GM23248 (cell line): ENCODE measurements at regions not wholly inside any gene's neighbourhood (a gene's known extent, or its start where the extent isn't known, plus 50 kb on each side); places are given as distances from the start of the nearest gene placed in this dataset.

Experiments used
- DNase-seq: peaks from one replicate; pipeline ENCODE4 v3.0.0-alpha.2; 2015
- H2AFZ ChIP-seq: fragments of 200-600 bp; sonication (generic); 2 replicates; pipeline ENCODE4 v1.6.1; 2016; ENCODE audit warnings: antibody characterized with exemption
- H3F3A ChIP-seq: fragments of 200-600 bp; sonication (generic); 2 replicates; pipeline ENCODE4 v1.6.1; 2016; ENCODE audit warnings: mild to moderate bottlenecking, antibody characterized with exemption, mixed run types; ENCODE audit not compliant: insufficient read depth
- H3K27ac ChIP-seq: fragments of 200-600 bp; sonication (generic); 2 replicates; pipeline ENCODE4 v1.5.1; 2016; ENCODE audit warnings: mild to moderate bottlenecking
- H3K27me3 ChIP-seq: fragments of 200-600 bp; sonication (generic); replicated peaks from 2 replicates; pipeline ENCODE4 v1.6.1; 2016; ENCODE audit warnings: mild to moderate bottlenecking; ENCODE audit not compliant: insufficient read depth
- H3K36me3 ChIP-seq: fragments of 200-600 bp; sonication (generic); 2 replicates; pipeline ENCODE4 v1.6.1; 2016; ENCODE audit warnings: low read depth, mild to moderate bottlenecking
- H3K4me1 ChIP-seq: fragments of 200-600 bp; sonication (generic); 2 replicates; pipeline ENCODE4 v1.6.1; 2016; ENCODE audit warnings: mild to moderate bottlenecking; ENCODE audit not compliant: insufficient read depth
- H3K4me2 ChIP-seq: fragments of 200-600 bp; sonication (generic); one replicate; pipeline ENCODE4 v1.6.1; 2016; ENCODE audit warnings: mild to moderate bottlenecking; ENCODE audit not compliant: unreplicated experiment
- H3K4me3 ChIP-seq: fragments of 200-600 bp; sonication (generic); 2 replicates; pipeline ENCODE4 v1.5.1; 2016; ENCODE audit warnings: mild to moderate bottlenecking
- H3K79me2 ChIP-seq: fragments of 200-600 bp; sonication (generic); 2 replicates; pipeline ENCODE4 v1.6.1; 2016; ENCODE audit warnings: mild to moderate bottlenecking; ENCODE audit not compliant: insufficient read depth
- H3K9ac ChIP-seq: fragments of 200-600 bp; sonication (generic); 2 replicates; pipeline ENCODE4 v1.6.1; 2016; ENCODE audit warnings: mild to moderate bottlenecking
- H3K9me2 ChIP-seq: fragments of 200-600 bp; sonication (generic); 2 replicates; pipeline ENCODE4 v1.6.1; 2016; ENCODE audit warnings: mixed run types, mild to moderate bottlenecking, moderate library complexity; ENCODE audit not compliant: insufficient read depth
- H3K9me3 ChIP-seq: fragments of 200-600 bp; sonication (generic); one replicate; pipeline ENCODE4 v1.6.1; 2017; ENCODE audit warnings: low read depth
- H4K20me1 ChIP-seq: fragments of 200-600 bp; sonication (generic); 2 replicates; pipeline ENCODE4 v1.6.0; 2016; ENCODE audit not compliant: insufficient read depth
- EZH2 ChIP-seq: fragments of 200-600 bp; sonication (generic); IDR thresholded peaks from 2 replicates; pipeline ENCODE4 v1.6.1; 2018; ENCODE audit warnings: antibody characterized with exemption, mild to moderate bottlenecking; ENCODE audit not compliant: insufficient read depth, poor library complexity, severe bottlenecking
- EZH2phosphoT487 ChIP-seq: fragments of 200-600 bp; sonication (generic); IDR thresholded peaks from 2 replicates; pipeline ENCODE4 v1.6.1; 2018; ENCODE audit warnings: antibody characterized with exemption, moderate library complexity, mild to moderate bottlenecking, low read depth; ENCODE audit not compliant: insufficient read depth
- WGBS, 2 experiments: methylation state at CpG; one replicate each; pipeline ENCODE4 v1.1.6; 2015 to 2017; ENCODE audit warnings: low lambda C conversion rate in 2 of 2, low coverage in 1 of 2; ENCODE audit errors: missing lambda C conversion rate in 2 of 2; 5-methylcytosine and 5-hydroxymethylcytosine counted together
- in situ Hi-C: fragments of 300-500 bp; cut with MboI; formaldehyde crosslinking; loops from 2 replicates; pipeline ENCODE4 v1.15.0; 2020

- Histone ChIP-seq H3K36me3 (0 out of 2 replicates have a peak, but pooled peaks cover 5% of the 10 kb centered on the region), H3F3A (no peaks in the 10 kb centered on the region), H3K79me2 (no peaks in the 10 kb centered on the region), H3K9ac (no peak overlapping the region), H3K27ac (no peak overlapping the region), H3K9me3 (no peaks in the 10 kb centered on the region), H2AFZ (no peak overlapping the region), H4K20me1 (no peaks in the 10 kb centered on the region), H3K4me1 (no peaks in the 10 kb centered on the region), H3K4me3 (no peak overlapping the region), H3K4me2 (no peak overlapping the region), H3K27me3 (no peaks in the 10 kb centered on the region), H3K9me2 (no peaks in the 10 kb centered on the region)
- TF ChIP-seq EZH2: no peak
- no peak for TF ChIP-seq EZH2phosphoT487
- 89 to 91% methylated on average over 7 of the region's 7 CpGs for WGBS, 2 experiments
- in situ Hi-C loops: no loop called here
- no peak for DNase-seq
These were observed 219.9 kb upstream of the PACRGL start for GRCh38 chr4:20480165-20480947.

- H3K9ac ChIP-seq: no peak overlapping the region
- TF ChIP-seq EZH2phosphoT487 (no peak), EZH2 (no peak)
- H3K4me1 ChIP-seq: peaks cover 14% of the 10 kb centered on the region
- H4K20me1 ChIP-seq: no peaks in the 10 kb centered on the region
- no peak overlapping the region for H2AFZ ChIP-seq
- no peak overlapping the region for H3K4me2 ChIP-seq
- H3K4me3 ChIP-seq: no peak overlapping the region
- no peak overlapping the region for H3K27ac ChIP-seq
- H3K9me2 ChIP-seq: no peaks in the 10 kb centered on the region
- H3K27me3 ChIP-seq: no peaks in the 10 kb centered on the region
- no peaks in the 10 kb centered on the region for H3K79me2 ChIP-seq
- in situ Hi-C loops: no loop called here
- H3K9me3 ChIP-seq: no peaks in the 10 kb centered on the region
- no peaks in the 10 kb centered on the region for H3F3A ChIP-seq
- no peak for DNase-seq
- H3K36me3 ChIP-seq: 0 out of 2 replicates have a peak, but pooled peaks cover 5% of the 10 kb centered on the region
- WGBS, 2 experiments: 70 to 77% methylated on average over 1 of the region's 1 CpG
These were observed 216.8 kb upstream of the PACRGL start for GRCh38 chr4:20483416-20483815.

- DNase-seq: no peak
- no peaks in the 10 kb centered on the region for H4K20me1 ChIP-seq
- no peaks in the 10 kb centered on the region for H3K9me3 ChIP-seq
- no peak overlapping the region for H3K9ac ChIP-seq
- no peaks in the 10 kb centered on the region for H3F3A ChIP-seq
- H3K79me2 ChIP-seq: no peaks in the 10 kb centered on the region; the same call in 1 of the 2 replicates
- no peaks in the 10 kb centered on the region for H3K27me3 ChIP-seq
- TF ChIP-seq EZH2 (no peak), EZH2phosphoT487 (no peak)
- no peak overlapping the region for H3K27ac ChIP-seq
- H2AFZ ChIP-seq: no peak overlapping the region
- H3K4me3 ChIP-seq: no peak overlapping the region
- H3K4me1 ChIP-seq: peaks cover 15% of the 10 kb centered on the region
- no peak overlapping the region for H3K4me2 ChIP-seq
- H3K9me2 ChIP-seq: no peaks in the 10 kb centered on the region
- H3K36me3 ChIP-seq: peaks cover 12% of the 10 kb centered on the region; the same call in 1 of the 2 replicates
- WGBS, 2 experiments: 88 to 94% methylated on average over 1 of the region's 1 CpG
- in situ Hi-C loops: no loop called here
These were observed 213.8 kb upstream of the PACRGL start for GRCh38 chr4:20486433-20486832.

GRCh38 chr4:20487446-20487845, 212.8 kb upstream of the PACRGL start:
- no peaks in the 10 kb centered on the region for H3K27me3 ChIP-seq
- no peak overlapping the region for H3K27ac ChIP-seq
- WGBS, 2 experiments: 48 to 49% methylated on average over 4 of the region's 4 CpGs
- no peaks in the 10 kb centered on the region for H3K9me3 ChIP-seq
- no peak overlapping the region for H2AFZ ChIP-seq
- peaks cover 15% of the 10 kb centered on the region for H3K4me1 ChIP-seq
- H4K20me1 ChIP-seq: no peaks in the 10 kb centered on the region
- H3K79me2 ChIP-seq: no peaks in the 10 kb centered on the region; the same call in 1 of the 2 replicates
- peaks cover 20% of the 10 kb centered on the region; the same call in 1 of the 2 replicates for H3K36me3 ChIP-seq
- in situ Hi-C loops: no loop called here
- H3K9me2 ChIP-seq: no peaks in the 10 kb centered on the region
- TF ChIP-seq EZH2 (no peak), EZH2phosphoT487 (no peak)
- H3F3A ChIP-seq: no peaks in the 10 kb centered on the region
- DNase-seq: peak; percentile 6
- H3K4me3 ChIP-seq: no peak overlapping the region
- H3K4me2 ChIP-seq: no peak overlapping the region
- H3K9ac ChIP-seq: no peak overlapping the region
